GM23248 (cell line): ENCODE measurements at regions not wholly inside any gene's neighbourhood (a gene's known extent, or its start where the extent isn't known, plus 50 kb on each side); places are given as distances from the start of the nearest gene placed in this dataset.

ENCODE experiments used
- DNase-seq: peaks from one replicate; pipeline ENCODE4 v3.0.0-alpha.2; 2015
- H2AFZ ChIP-seq: fragments of 200-600 bp; sonication (generic); 2 replicates; pipeline ENCODE4 v1.6.1; 2016; ENCODE audit warnings: antibody characterized with exemption
- H3F3A ChIP-seq: fragments of 200-600 bp; sonication (generic); 2 replicates; pipeline ENCODE4 v1.6.1; 2016; ENCODE audit warnings: mild to moderate bottlenecking, antibody characterized with exemption, mixed run types; ENCODE audit not compliant: insufficient read depth
- H3K27ac ChIP-seq: fragments of 200-600 bp; sonication (generic); 2 replicates; pipeline ENCODE4 v1.5.1; 2016; ENCODE audit warnings: mild to moderate bottlenecking
- H3K27me3 ChIP-seq: fragments of 200-600 bp; sonication (generic); replicated peaks from 2 replicates; pipeline ENCODE4 v1.6.1; 2016; ENCODE audit warnings: mild to moderate bottlenecking; ENCODE audit not compliant: insufficient read depth
- H3K36me3 ChIP-seq: fragments of 200-600 bp; sonication (generic); 2 replicates; pipeline ENCODE4 v1.6.1; 2016; ENCODE audit warnings: low read depth, mild to moderate bottlenecking
- H3K4me1 ChIP-seq: fragments of 200-600 bp; sonication (generic); 2 replicates; pipeline ENCODE4 v1.6.1; 2016; ENCODE audit warnings: mild to moderate bottlenecking; ENCODE audit not compliant: insufficient read depth
- H3K4me2 ChIP-seq: fragments of 200-600 bp; sonication (generic); one replicate; pipeline ENCODE4 v1.6.1; 2016; ENCODE audit warnings: mild to moderate bottlenecking; ENCODE audit not compliant: unreplicated experiment
- H3K4me3 ChIP-seq: fragments of 200-600 bp; sonication (generic); 2 replicates; pipeline ENCODE4 v1.5.1; 2016; ENCODE audit warnings: mild to moderate bottlenecking
- H3K79me2 ChIP-seq: fragments of 200-600 bp; sonication (generic); 2 replicates; pipeline ENCODE4 v1.6.1; 2016; ENCODE audit warnings: mild to moderate bottlenecking; ENCODE audit not compliant: insufficient read depth
- H3K9ac ChIP-seq: fragments of 200-600 bp; sonication (generic); 2 replicates; pipeline ENCODE4 v1.6.1; 2016; ENCODE audit warnings: mild to moderate bottlenecking
- H3K9me2 ChIP-seq: fragments of 200-600 bp; sonication (generic); 2 replicates; pipeline ENCODE4 v1.6.1; 2016; ENCODE audit warnings: mixed run types, mild to moderate bottlenecking, moderate library complexity; ENCODE audit not compliant: insufficient read depth
- H3K9me3 ChIP-seq: fragments of 200-600 bp; sonication (generic); one replicate; pipeline ENCODE4 v1.6.1; 2017; ENCODE audit warnings: low read depth
- H4K20me1 ChIP-seq: fragments of 200-600 bp; sonication (generic); 2 replicates; pipeline ENCODE4 v1.6.0; 2016; ENCODE audit not compliant: insufficient read depth
- EZH2 ChIP-seq: fragments of 200-600 bp; sonication (generic); IDR thresholded peaks from 2 replicates; pipeline ENCODE4 v1.6.1; 2018; ENCODE audit warnings: antibody characterized with exemption, mild to moderate bottlenecking; ENCODE audit not compliant: insufficient read depth, poor library complexity, severe bottlenecking
- EZH2phosphoT487 ChIP-seq: fragments of 200-600 bp; sonication (generic); IDR thresholded peaks from 2 replicates; pipeline ENCODE4 v1.6.1; 2018; ENCODE audit warnings: antibody characterized with exemption, moderate library complexity, mild to moderate bottlenecking, low read depth; ENCODE audit not compliant: insufficient read depth
- WGBS, 2 experiments: methylation state at CpG; one replicate each; pipeline ENCODE4 v1.1.6; 2015 to 2017; ENCODE audit warnings: low lambda C conversion rate in 2 of 2, low coverage in 1 of 2; ENCODE audit errors: missing lambda C conversion rate in 2 of 2; 5-methylcytosine and 5-hydroxymethylcytosine counted together
- in situ Hi-C: fragments of 300-500 bp; cut with MboI; formaldehyde crosslinking; loops from 2 replicates; pipeline ENCODE4 v1.15.0; 2020

GRCh38 chr4:158065176-158065575 is 107.6 kb downstream of the GASK1B start:
- Histone ChIP-seq H3K9me3 (no peaks in the 10 kb centered on the region), H3K9me2 (no peaks in the 10 kb centered on the region), H3K36me3 (no peaks in the 10 kb centered on the region), H3K27ac (no peak overlapping the region), H3F3A (peaks cover 12% of the 10 kb centered on the region; the same call in 1 of the 2 replicates), H3K4me1 (peaks cover 19% of the 10 kb centered on the region), H3K27me3 (no peaks in the 10 kb centered on the region), H3K79me2 (no peaks in the 10 kb centered on the region), H2AFZ (no peak overlapping the region), H4K20me1 (no peaks in the 10 kb centered on the region), H3K9ac (no peak overlapping the region), H3K4me3 (no peak overlapping the region), H3K4me2 (no peak overlapping the region)
- TF ChIP-seq EZH2 (no peak), EZH2phosphoT487 (no peak)
- in situ Hi-C loops = no loop called here
- WGBS, 2 experiments = 65 to 67% methylated on average over 3 of the region's 3 CpGs
- DNase-seq = no peak

- Histone ChIP-seq H3K4me3 (no peak overlapping the region), H4K20me1 (no peaks in the 10 kb centered on the region), H3K9me2 (no peaks in the 10 kb centered on the region), H3K27ac (no peak overlapping the region), H3K4me1 (peaks cover 18% of the 10 kb centered on the region), H3K9ac (no peak overlapping the region), H3K27me3 (no peaks in the 10 kb centered on the region), H3K36me3 (no peaks in the 10 kb centered on the region), H3F3A (peaks cover 11% of the 10 kb centered on the region), H3K79me2 (no peaks in the 10 kb centered on the region), H2AFZ (no peak overlapping the region), H3K9me3 (no peaks in the 10 kb centered on the region), H3K4me2 (no peak overlapping the region)
- TF ChIP-seq EZH2phosphoT487 = no peak
- TF ChIP-seq EZH2 = no peak
- in situ Hi-C loops = no loop called here
- no peak for DNase-seq
These were observed 116.1 kb downstream of the GASK1B start for GRCh38 chr4:158056689-158057245.

GRCh38 chr4:158055668-158056067 is 117.2 kb downstream of the GASK1B start:
- in situ Hi-C loops = no loop called here
- H4K20me1 ChIP-seq = no peaks in the 10 kb centered on the region
- H3K9me3 ChIP-seq = no peaks in the 10 kb centered on the region
- H3K9me2 ChIP-seq = no peaks in the 10 kb centered on the region
- no peak overlapping the region for H3K27ac ChIP-seq
- H3K4me2 ChIP-seq = no peak overlapping the region
- no peak overlapping the region for H3K9ac ChIP-seq
- no peaks in the 10 kb centered on the region for H3K36me3 ChIP-seq
- 90% methylated on average over 1 of the region's 1 CpG for WGBS, 2 experiments
- no peak overlapping the region for H2AFZ ChIP-seq
- H3K4me1 ChIP-seq = peaks cover 26% of the 10 kb centered on the region
- no peaks in the 10 kb centered on the region for H3K27me3 ChIP-seq
- TF ChIP-seq EZH2 (no peak), EZH2phosphoT487 (no peak)
- no peaks in the 10 kb centered on the region for H3K79me2 ChIP-seq
- no peak overlapping the region for H3K4me3 ChIP-seq
- DNase-seq = no peak
- H3F3A ChIP-seq = peaks cover 19% of the 10 kb centered on the region

- H3F3A ChIP-seq = peaks cover 23% of the 10 kb centered on the region
- H3K9ac ChIP-seq = no peak overlapping the region
- no peaks in the 10 kb centered on the region for H3K9me2 ChIP-seq
- no peaks in the 10 kb centered on the region for H3K36me3 ChIP-seq
- in situ Hi-C loops = no loop called here
- WGBS, 2 experiments = 95 to 96% methylated on average over 3 of the region's 3 CpGs
- peaks cover 29% of the 10 kb centered on the region for H3K4me1 ChIP-seq
- no peak overlapping the region for H3K4me2 ChIP-seq
- H2AFZ ChIP-seq = no peak overlapping the region
- H3K9me3 ChIP-seq = no peaks in the 10 kb centered on the region
- no peak for DNase-seq
- no peak overlapping the region for H3K4me3 ChIP-seq
- TF ChIP-seq EZH2phosphoT487 (no peak), EZH2 (no peak)
- H4K20me1 ChIP-seq = no peaks in the 10 kb centered on the region
- no peaks in the 10 kb centered on the region for H3K27me3 ChIP-seq
- no peak overlapping the region for H3K27ac ChIP-seq
- H3K79me2 ChIP-seq = no peaks in the 10 kb centered on the region
These were observed 119.0 kb downstream of the GASK1B start for GRCh38 chr4:158053801-158054200.

GRCh38 chr4:158053086-158053485 is 119.7 kb downstream of the GASK1B start:
- Histone ChIP-seq H2AFZ (no peak overlapping the region), H3K4me2 (no peak overlapping the region), H3K36me3 (no peaks in the 10 kb centered on the region), H3K4me3 (no peak overlapping the region), H3K9me3 (no peaks in the 10 kb centered on the region), H3F3A (peaks cover 23% of the 10 kb centered on the region), H3K9me2 (no peaks in the 10 kb centered on the region), H3K9ac (no peak overlapping the region), H3K4me1 (peaks cover 29% of the 10 kb centered on the region), H3K79me2 (no peaks in the 10 kb centered on the region), H3K27ac (no peak overlapping the region), H3K27me3 (no peaks in the 10 kb centered on the region), H4K20me1 (no peaks in the 10 kb centered on the region)
- no peak for DNase-seq
- TF ChIP-seq EZH2 (no peak), EZH2phosphoT487 (no peak)
- in situ Hi-C loops = no loop called here
